GM18861 (cell line): ENCODE measurements at regions not wholly inside any gene's neighbourhood (a gene's known extent, or its start where the extent isn't known, plus 50 kb on each side); places are given as distances from the start of the nearest gene placed in this dataset.

Experiments used
- ATAC-seq: cut with Tn5 transposase; IDR thresholded peaks from one replicate; pipeline ENCODE4 v1.9.1; 2021; ENCODE audit not compliant: unreplicated experiment

GRCh38 chr2:180743401-180743800 lies 237.0 kb upstream of the UBE2E3 start:
- no peak for ATAC-seq

GRCh38 chr2:180742801-180743200 lies 237.6 kb upstream of the UBE2E3 start:
- ATAC-seq = no peak

- no peak for ATAC-seq
Observed at GRCh38 chr2:180739070-180739469, 241.3 kb upstream of the UBE2E3 start.

GRCh38 chr2:180735799-180736198 lies 244.6 kb upstream of the UBE2E3 start:
- no peak for ATAC-seq

- no peak for ATAC-seq
Observed at GRCh38 chr2:180734382-180734781, 246.0 kb upstream of the UBE2E3 start.

- ATAC-seq = no peak
Observed at GRCh38 chr2:180733330-180733729, 247.1 kb upstream of the UBE2E3 start.

- ATAC-seq = no peak
Observed at GRCh38 chr2:180732337-180732736, 248.1 kb upstream of the UBE2E3 start.

GRCh38 chr2:180730976-180731375 lies 249.4 kb upstream of the UBE2E3 start:
- ATAC-seq = no peak

GRCh38 chr2:180728928-180729559 lies 251.4 kb upstream of the UBE2E3 start:
- ATAC-seq = no peak

GRCh38 chr2:180723712-180724111 lies 256.7 kb upstream of the UBE2E3 start:
- no peak for ATAC-seq

GRCh38 chr2:180722551-180723239 lies 257.7 kb upstream of the UBE2E3 start:
- ATAC-seq = no peak

- ATAC-seq = no peak
Observed at GRCh38 chr2:180720829-180721228, 259.6 kb upstream of the UBE2E3 start.

GRCh38 chr2:180717588-180717987 lies 262.8 kb upstream of the UBE2E3 start:
- no peak for ATAC-seq

- no peak for ATAC-seq
Observed at GRCh38 chr2:180716186-180717180, 263.9 kb upstream of the UBE2E3 start.

- ATAC-seq = no peak
Observed at GRCh38 chr2:180715044-180715443, 265.4 kb upstream of the UBE2E3 start.

GRCh38 chr2:180709392-180710145 lies 270.8 kb upstream of the UBE2E3 start:
- no peak for ATAC-seq

- ATAC-seq = no peak
Observed at GRCh38 chr2:180707884-180708205, 272.6 kb upstream of the UBE2E3 start.

GRCh38 chr2:180707175-180707883 lies 273.1 kb upstream of the UBE2E3 start:
- ATAC-seq = no peak

GRCh38 chr2:180706694-180707093 lies 273.7 kb upstream of the UBE2E3 start:
- ATAC-seq = no peak

- ATAC-seq = no peak
Observed at GRCh38 chr2:180705551-180705950, 274.9 kb upstream of the UBE2E3 start.
